Endothelial cell (in vitro differentiated cells): ENCODE measurements at regions not wholly inside any gene's neighbourhood (a gene's known extent, or its start where the extent isn't known, plus 50 kb on each side); places are given as distances from the start of the nearest gene placed in this dataset.

Experiments
- DNase-seq: peaks from one replicate; pipeline ENCODE4 v3.0.0; 2021; ENCODE audit warnings: low spot score
- H3K27ac Mint-ChIP-seq: one replicate; pipeline ENCODE4 v1.8.0; 2021; ENCODE audit warnings: mixed read lengths, inconsistent platforms; ENCODE audit not compliant: unreplicated experiment
- H3K27me3 Mint-ChIP-seq: one replicate; pipeline ENCODE4 v1.8.0; 2021; ENCODE audit warnings: mild to moderate bottlenecking, moderate library complexity, mixed read lengths, inconsistent platforms; ENCODE audit not compliant: unreplicated experiment
- H3K36me3 Mint-ChIP-seq: one replicate; pipeline ENCODE4 v1.8.0; 2021; ENCODE audit warnings: mild to moderate bottlenecking, low read depth, mixed read lengths, inconsistent platforms; ENCODE audit not compliant: unreplicated experiment
- H3K4me1 Mint-ChIP-seq: one replicate; pipeline ENCODE4 v1.8.0; 2021; ENCODE audit warnings: mild to moderate bottlenecking, mixed read lengths, inconsistent platforms; ENCODE audit not compliant: unreplicated experiment
- H3K4me3 Mint-ChIP-seq: one replicate; pipeline ENCODE4 v1.8.0; 2021; ENCODE audit warnings: mild to moderate bottlenecking, mixed read lengths, inconsistent platforms; ENCODE audit not compliant: unreplicated experiment
- H3K9me3 Mint-ChIP-seq: one replicate; pipeline ENCODE4 v1.8.0; 2021; ENCODE audit warnings: mixed read lengths, inconsistent platforms; ENCODE audit not compliant: unreplicated experiment
- TF ChIP-seq, protein P1 (sequence below): fragments of 200-600 bp; sonication (generic); IDR thresholded peaks from one replicate; pipeline ENCODE4 v1.5.0; 2021; ENCODE audit warnings: antibody characterized with exemption; ENCODE audit not compliant: unreplicated experiment

DNA sequence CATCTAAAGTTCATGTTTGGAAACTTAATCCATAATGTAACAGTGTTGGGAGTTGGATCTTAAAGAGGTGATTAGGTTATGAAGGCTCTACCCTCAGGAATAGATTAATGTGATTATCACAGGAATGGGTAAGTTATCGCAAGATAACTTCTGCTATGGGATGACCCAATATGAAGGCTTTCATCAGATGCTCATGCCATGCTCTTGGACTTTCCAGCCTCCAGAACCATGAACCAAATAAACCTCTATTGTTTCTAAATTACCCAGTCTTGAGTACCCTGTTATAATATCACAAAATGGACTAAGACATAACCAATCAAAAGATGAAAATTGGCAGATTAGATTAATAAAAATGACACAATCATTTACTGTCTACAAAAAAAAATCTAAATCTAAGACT, 906.9 kb upstream of the SOX9 start:
- H3K27me3 Mint-ChIP-seq, result no peaks in the 10 kb centered on the region
- DNase-seq, result no peak
- no peak overlapping the region for H3K4me3 Mint-ChIP-seq
- H3K4me1 Mint-ChIP-seq, result no peaks in the 10 kb centered on the region
- no peaks in the 10 kb centered on the region for H3K36me3 Mint-ChIP-seq
- no peaks in the 10 kb centered on the region for H3K9me3 Mint-ChIP-seq
- H3K27ac Mint-ChIP-seq, result no peak overlapping the region
- TF ChIP-seq, protein P1, sequence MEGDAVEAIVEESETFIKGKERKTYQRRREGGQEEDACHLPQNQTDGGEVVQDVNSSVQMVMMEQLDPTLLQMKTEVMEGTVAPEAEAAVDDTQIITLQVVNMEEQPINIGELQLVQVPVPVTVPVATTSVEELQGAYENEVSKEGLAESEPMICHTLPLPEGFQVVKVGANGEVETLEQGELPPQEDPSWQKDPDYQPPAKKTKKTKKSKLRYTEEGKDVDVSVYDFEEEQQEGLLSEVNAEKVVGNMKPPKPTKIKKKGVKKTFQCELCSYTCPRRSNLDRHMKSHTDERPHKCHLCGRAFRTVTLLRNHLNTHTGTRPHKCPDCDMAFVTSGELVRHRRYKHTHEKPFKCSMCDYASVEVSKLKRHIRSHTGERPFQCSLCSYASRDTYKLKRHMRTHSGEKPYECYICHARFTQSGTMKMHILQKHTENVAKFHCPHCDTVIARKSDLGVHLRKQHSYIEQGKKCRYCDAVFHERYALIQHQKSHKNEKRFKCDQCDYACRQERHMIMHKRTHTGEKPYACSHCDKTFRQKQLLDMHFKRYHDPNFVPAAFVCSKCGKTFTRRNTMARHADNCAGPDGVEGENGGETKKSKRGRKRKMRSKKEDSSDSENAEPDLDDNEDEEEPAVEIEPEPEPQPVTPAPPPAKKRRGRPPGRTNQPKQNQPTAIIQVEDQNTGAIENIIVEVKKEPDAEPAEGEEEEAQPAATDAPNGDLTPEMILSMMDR, result no peak

- Mint-ChIP-seq H3K27me3 (no peaks in the 10 kb centered on the region), H3K4me1 (no peaks in the 10 kb centered on the region), H3K36me3 (no peaks in the 10 kb centered on the region), H3K9me3 (no peaks in the 10 kb centered on the region), H3K4me3 (no peak overlapping the region), H3K27ac (no peak overlapping the region)
- DNase-seq, result no peak
- TF ChIP-seq, protein P1, result no peak
Observed at GRCh38 chr17:71217769-71218168, 903.1 kb upstream of the SOX9 start.

GRCh38 chr17:71224824-71225575, 895.8 kb upstream of the SOX9 start:
- TF ChIP-seq, protein P1, result no peak
- Mint-ChIP-seq H3K27me3 (no peaks in the 10 kb centered on the region), H3K36me3 (no peaks in the 10 kb centered on the region), H3K9me3 (no peaks in the 10 kb centered on the region), H3K27ac (no peak overlapping the region), H3K4me3 (no peak overlapping the region), H3K4me1 (no peaks in the 10 kb centered on the region)
- no peak for DNase-seq

DNA sequence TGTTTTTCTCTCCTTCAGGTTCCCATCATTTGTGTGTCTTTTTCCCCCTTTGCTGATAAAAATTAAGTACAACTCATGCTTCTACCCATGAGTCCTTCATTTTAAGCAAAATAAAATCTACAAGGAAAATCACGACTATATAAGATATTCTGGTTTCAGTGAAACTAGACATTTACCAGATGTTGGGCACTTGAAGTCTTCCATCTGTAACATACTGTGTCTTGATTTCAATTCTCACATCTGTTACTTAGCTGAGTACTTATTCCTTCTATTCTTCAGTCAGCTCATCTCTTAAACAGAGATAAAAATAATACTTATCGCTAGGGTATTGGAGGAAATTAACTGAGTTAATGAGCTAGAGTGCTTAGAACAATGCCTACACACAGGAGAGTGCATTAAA, 893.0 kb upstream of the SOX9 start:
- TF ChIP-seq, protein P1, result no peak
- Mint-ChIP-seq H3K9me3 (no peaks in the 10 kb centered on the region), H3K4me3 (no peak overlapping the region)

DNA sequence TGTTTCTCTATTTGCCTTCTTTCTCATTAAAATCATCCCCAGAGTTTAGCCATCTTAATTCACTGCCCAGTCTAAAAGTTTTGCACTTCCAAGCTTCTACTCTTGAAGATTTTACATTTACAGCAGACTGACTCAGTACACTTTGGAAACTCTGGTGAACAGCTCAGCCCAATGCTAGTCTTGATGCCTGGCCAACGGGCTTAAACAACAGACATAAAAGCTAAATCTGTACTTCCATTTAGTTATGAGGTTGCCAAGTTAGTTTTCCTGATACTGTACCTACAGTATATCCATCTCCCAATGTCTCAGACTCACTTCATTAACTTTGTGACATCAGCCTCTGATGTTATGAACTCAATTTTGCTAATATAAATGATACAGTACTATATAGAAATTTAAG, 891.8 kb upstream of the SOX9 start:
- Mint-ChIP-seq H3K36me3 (no peaks in the 10 kb centered on the region), H3K27me3 (no peaks in the 10 kb centered on the region), H3K27ac (no peak overlapping the region), H3K4me3 (no peak overlapping the region), H3K4me1 (no peaks in the 10 kb centered on the region), H3K9me3 (no peaks in the 10 kb centered on the region)
- DNase-seq, result no peak
- TF ChIP-seq, protein P1, result no peak

More for the DNA sequence above, 893.0 kb upstream of the SOX9 start:
- Mint-ChIP-seq H3K36me3 (no peaks in the 10 kb centered on the region), H3K27ac (no peak overlapping the region), H3K4me1 (no peaks in the 10 kb centered on the region), H3K27me3 (no peaks in the 10 kb centered on the region)
- DNase-seq, result no peak
